ENCODE measurements at regions not wholly inside any gene's neighbourhood (a gene's known extent, or its start where the extent isn't known, plus 50 kb on each side); places are given as distances from the start of the nearest gene placed in this dataset.

DNA sequence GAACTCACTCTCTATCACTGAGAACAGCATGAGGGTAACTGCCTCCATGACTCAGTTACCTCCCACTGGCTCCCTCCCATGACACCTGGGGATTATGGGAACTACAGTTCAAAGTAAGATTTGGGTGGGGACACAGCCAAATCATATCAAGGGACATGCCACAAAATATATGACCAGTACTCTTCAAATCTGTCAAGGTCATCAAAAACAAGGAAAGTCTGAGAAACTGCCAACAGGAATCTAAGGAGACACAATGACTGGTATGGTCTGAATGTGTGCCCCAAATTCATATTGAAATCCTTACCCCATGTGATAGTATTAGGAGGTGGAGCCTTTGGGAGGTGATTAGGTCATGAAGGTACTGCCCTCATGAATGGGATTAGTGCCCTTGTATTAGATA is 258.8 kb downstream of the TPBG start:
- TF ChIP-seq JUN (CRISPR knock-in tag; IDR thresholded peaks at IDR 0.05): no peak
- TF ChIP-seq, protein P1, sequence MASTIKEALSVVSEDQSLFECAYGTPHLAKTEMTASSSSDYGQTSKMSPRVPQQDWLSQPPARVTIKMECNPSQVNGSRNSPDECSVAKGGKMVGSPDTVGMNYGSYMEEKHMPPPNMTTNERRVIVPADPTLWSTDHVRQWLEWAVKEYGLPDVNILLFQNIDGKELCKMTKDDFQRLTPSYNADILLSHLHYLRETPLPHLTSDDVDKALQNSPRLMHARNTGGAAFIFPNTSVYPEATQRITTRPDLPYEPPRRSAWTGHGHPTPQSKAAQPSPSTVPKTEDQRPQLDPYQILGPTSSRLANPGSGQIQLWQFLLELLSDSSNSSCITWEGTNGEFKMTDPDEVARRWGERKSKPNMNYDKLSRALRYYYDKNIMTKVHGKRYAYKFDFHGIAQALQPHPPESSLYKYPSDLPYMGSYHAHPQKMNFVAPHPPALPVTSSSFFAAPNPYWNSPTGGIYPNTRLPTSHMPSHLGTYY (CRISPR knock-in tag; IDR thresholded peaks at IDR 0.05): no peak
- TF ChIP-seq, protein P2, sequence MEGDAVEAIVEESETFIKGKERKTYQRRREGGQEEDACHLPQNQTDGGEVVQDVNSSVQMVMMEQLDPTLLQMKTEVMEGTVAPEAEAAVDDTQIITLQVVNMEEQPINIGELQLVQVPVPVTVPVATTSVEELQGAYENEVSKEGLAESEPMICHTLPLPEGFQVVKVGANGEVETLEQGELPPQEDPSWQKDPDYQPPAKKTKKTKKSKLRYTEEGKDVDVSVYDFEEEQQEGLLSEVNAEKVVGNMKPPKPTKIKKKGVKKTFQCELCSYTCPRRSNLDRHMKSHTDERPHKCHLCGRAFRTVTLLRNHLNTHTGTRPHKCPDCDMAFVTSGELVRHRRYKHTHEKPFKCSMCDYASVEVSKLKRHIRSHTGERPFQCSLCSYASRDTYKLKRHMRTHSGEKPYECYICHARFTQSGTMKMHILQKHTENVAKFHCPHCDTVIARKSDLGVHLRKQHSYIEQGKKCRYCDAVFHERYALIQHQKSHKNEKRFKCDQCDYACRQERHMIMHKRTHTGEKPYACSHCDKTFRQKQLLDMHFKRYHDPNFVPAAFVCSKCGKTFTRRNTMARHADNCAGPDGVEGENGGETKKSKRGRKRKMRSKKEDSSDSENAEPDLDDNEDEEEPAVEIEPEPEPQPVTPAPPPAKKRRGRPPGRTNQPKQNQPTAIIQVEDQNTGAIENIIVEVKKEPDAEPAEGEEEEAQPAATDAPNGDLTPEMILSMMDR (IDR thresholded peaks at IDR 0.05): no peak
- no peak for TF ChIP-seq FOXP1 (CRISPR knock-in tag; IDR thresholded peaks at IDR 0.05; ENCODE audit: borderline replicate concordance)
- TF ChIP-seq, protein P3, sequence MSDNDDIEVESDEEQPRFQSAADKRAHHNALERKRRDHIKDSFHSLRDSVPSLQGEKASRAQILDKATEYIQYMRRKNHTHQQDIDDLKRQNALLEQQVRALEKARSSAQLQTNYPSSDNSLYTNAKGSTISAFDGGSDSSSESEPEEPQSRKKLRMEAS (CRISPR knock-in tag; IDR thresholded peaks at IDR 0.05): no peak
- TF ChIP-seq NFYB (CRISPR knock-in tag; conservative IDR thresholded peaks at IDR 0.05; ENCODE audit: low read depth): no peak
- TF ChIP-seq GABPB1 (CRISPR knock-in tag; IDR thresholded peaks at IDR 0.05): no peak
- no peak for TF ChIP-seq CREM (CRISPR knock-in tag; IDR thresholded peaks at IDR 0.05)
